ENCODE measurements at regions not wholly inside any gene's neighbourhood (a gene's known extent, or its start where the extent isn't known, plus 50 kb on each side); places are given as distances from the start of the nearest gene placed in this dataset.

DNA sequence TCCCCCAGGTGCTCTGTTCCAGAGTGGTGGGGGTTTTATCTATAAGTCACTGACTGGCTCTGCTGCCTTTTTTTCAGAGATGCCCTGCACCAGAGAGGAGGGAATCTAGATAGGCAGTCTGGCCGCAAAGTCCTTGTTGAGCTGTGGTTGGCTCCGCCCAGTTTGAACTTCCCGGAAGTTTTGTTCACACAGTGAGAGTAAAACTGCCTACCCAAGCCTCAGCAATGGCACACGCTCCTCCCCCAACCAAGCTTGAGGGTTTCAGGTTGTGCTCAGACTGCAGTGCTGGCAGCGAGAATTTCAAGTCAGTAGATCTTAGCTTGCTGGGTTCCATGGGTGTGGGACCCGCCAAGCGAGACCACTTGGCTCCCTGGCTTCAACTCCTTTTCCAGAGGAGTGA is 1428.6 kb downstream of the MAT2B start:
- Histone ChIP-seq H3K4me3 (replicated peaks; ENCODE audit: low read depth, low read length) (no peak overlapping the region), H3K27me3 (replicated peaks; ENCODE audit: control insufficient read depth, insufficient read depth, low read length) (no peaks in the 10 kb centered on the region), H3K36me3 (ENCODE audit: control insufficient read depth, insufficient read depth, low read length) (no peaks in the 10 kb centered on the region)
- TF ChIP-seq, protein P1, sequence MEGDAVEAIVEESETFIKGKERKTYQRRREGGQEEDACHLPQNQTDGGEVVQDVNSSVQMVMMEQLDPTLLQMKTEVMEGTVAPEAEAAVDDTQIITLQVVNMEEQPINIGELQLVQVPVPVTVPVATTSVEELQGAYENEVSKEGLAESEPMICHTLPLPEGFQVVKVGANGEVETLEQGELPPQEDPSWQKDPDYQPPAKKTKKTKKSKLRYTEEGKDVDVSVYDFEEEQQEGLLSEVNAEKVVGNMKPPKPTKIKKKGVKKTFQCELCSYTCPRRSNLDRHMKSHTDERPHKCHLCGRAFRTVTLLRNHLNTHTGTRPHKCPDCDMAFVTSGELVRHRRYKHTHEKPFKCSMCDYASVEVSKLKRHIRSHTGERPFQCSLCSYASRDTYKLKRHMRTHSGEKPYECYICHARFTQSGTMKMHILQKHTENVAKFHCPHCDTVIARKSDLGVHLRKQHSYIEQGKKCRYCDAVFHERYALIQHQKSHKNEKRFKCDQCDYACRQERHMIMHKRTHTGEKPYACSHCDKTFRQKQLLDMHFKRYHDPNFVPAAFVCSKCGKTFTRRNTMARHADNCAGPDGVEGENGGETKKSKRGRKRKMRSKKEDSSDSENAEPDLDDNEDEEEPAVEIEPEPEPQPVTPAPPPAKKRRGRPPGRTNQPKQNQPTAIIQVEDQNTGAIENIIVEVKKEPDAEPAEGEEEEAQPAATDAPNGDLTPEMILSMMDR (IDR thresholded peaks at IDR 0.05; ENCODE audit: insufficient read depth, low read length, poor library complexity, severe bottlenecking), result no peak
- no peak for DNase-seq (ENCODE audit: extremely low read depth, insufficient read length)

GRCh38 chr5:164934561-164934960 is 1429.1 kb downstream of the MAT2B start:
- Histone ChIP-seq H3K36me3 (ENCODE audit: control insufficient read depth, insufficient read depth, low read length) (no peaks in the 10 kb centered on the region), H3K27me3 (replicated peaks; ENCODE audit: control insufficient read depth, insufficient read depth, low read length) (no peaks in the 10 kb centered on the region), H3K4me3 (replicated peaks; ENCODE audit: low read depth, low read length) (no peak overlapping the region)
- TF ChIP-seq, protein P1 (IDR thresholded peaks at IDR 0.05; ENCODE audit: insufficient read depth, low read length, poor library complexity, severe bottlenecking), result no peak
- no peak for DNase-seq (ENCODE audit: extremely low read depth, insufficient read length)

- Histone ChIP-seq H3K36me3 (ENCODE audit: control insufficient read depth, insufficient read depth, low read length) (no peaks in the 10 kb centered on the region), H3K27me3 (replicated peaks; ENCODE audit: control insufficient read depth, insufficient read depth, low read length) (no peaks in the 10 kb centered on the region), H3K4me3 (replicated peaks; ENCODE audit: low read depth, low read length) (no peak overlapping the region)
- no peak for DNase-seq (ENCODE audit: extremely low read depth, insufficient read length)
- TF ChIP-seq, protein P1 (IDR thresholded peaks at IDR 0.05; ENCODE audit: insufficient read depth, low read length, poor library complexity, severe bottlenecking), result no peak
Observed at GRCh38 chr5:164941132-164941531, 1435.7 kb downstream of the MAT2B start.

- DNase-seq (ENCODE audit: extremely low read depth, insufficient read length), result no peak
- TF ChIP-seq, protein P1 (IDR thresholded peaks at IDR 0.05; ENCODE audit: insufficient read depth, low read length, poor library complexity, severe bottlenecking), result no peak
- Histone ChIP-seq H3K36me3 (ENCODE audit: control insufficient read depth, insufficient read depth, low read length) (no peaks in the 10 kb centered on the region), H3K27me3 (replicated peaks; ENCODE audit: control insufficient read depth, insufficient read depth, low read length) (no peaks in the 10 kb centered on the region), H3K4me3 (replicated peaks; ENCODE audit: low read depth, low read length) (no peak overlapping the region)
Observed at GRCh38 chr5:164950927-164951326, 1445.5 kb downstream of the MAT2B start.

- TF ChIP-seq, protein P1 (IDR thresholded peaks at IDR 0.05; ENCODE audit: insufficient read depth, low read length, poor library complexity, severe bottlenecking), result no peak
- no peaks in the 10 kb centered on the region for H3K27me3 ChIP-seq (replicated peaks; ENCODE audit: control insufficient read depth, insufficient read depth, low read length)
Observed at GRCh38 chr5:164951570-164951969, 1446.2 kb downstream of the MAT2B start.

DNA sequence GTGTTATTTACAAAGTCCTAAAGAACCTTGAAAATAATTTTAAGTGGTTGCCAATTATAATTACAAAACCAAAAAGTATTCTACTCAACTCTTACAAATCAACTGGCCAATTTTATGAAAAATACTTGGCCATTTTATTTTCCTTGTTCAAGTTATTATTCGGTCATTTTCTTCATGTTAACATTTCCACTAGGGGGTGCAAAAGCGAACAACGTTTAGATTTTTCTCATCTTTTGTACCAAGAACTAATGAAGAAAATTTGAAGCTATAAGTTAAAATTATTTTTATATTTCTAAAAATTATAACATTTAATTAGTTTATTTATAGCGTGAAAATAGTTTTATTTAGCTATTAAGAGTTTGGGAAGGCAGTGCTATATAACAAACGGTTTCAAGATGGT is 1453.3 kb downstream of the MAT2B start:
- TF ChIP-seq, protein P1 (IDR thresholded peaks at IDR 0.05; ENCODE audit: insufficient read depth, low read length, poor library complexity, severe bottlenecking), result no peak
- Histone ChIP-seq H3K27me3 (replicated peaks; ENCODE audit: control insufficient read depth, insufficient read depth, low read length) (no peaks in the 10 kb centered on the region), H3K36me3 (ENCODE audit: control insufficient read depth, insufficient read depth, low read length) (no peaks in the 10 kb centered on the region), H3K4me3 (replicated peaks; ENCODE audit: low read depth, low read length) (no peak overlapping the region)
- no peak for DNase-seq (ENCODE audit: extremely low read depth, insufficient read length)

More at GRCh38 chr5:164951570-164951969, 1446.2 kb downstream of the MAT2B start:
- H3K4me3 ChIP-seq (replicated peaks; ENCODE audit: low read depth, low read length), result no peak overlapping the region
- no peak for DNase-seq (ENCODE audit: extremely low read depth, insufficient read length)
- H3K36me3 ChIP-seq (ENCODE audit: control insufficient read depth, insufficient read depth, low read length), result no peaks in the 10 kb centered on the region
